SHP77 (cell line): ENCODE measurements at regions not wholly inside any gene's neighbourhood (a gene's known extent, or its start where the extent isn't known, plus 50 kb on each side); places are given as distances from the start of the nearest gene placed in this dataset.

Experiments
- DNase-seq, 2 experiments: peaks; one replicate each; lab custom pipeline; 2025; lab: John Stamatoyannopoulos, UW

GRCh38 chr6:113344969-113345368 is 512.2 kb upstream of the MARCKS start:
- DNase-seq, result no peak

- DNase-seq, result no peak
These were observed 509.7 kb upstream of the MARCKS start for GRCh38 chr6:113347436-113347835.

DNA sequence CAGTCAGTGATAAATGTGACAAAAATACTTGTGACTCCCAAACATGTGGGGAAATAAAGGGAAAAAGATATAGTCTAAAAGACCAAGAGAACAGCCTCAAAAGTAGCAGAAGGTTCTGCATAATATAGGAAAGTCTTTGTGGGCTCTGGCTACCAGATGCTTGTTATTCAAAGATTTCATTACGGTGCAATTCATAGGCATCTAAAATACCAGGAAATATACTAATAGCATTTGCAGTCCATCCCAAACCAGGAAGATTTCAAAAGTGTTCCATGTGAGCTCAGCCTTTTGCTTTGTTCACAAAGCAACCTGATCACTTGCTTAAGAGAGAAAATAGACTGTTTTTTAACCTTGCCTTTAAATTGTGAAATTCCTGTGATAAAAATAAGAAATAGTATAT is 506.7 kb upstream of the MARCKS start:
- DNase-seq, result no peak

GRCh38 chr6:113351173-113351834 is 505.8 kb upstream of the MARCKS start:
- DNase-seq, result no peak

- no peak for DNase-seq
These were observed 504.9 kb upstream of the MARCKS start for GRCh38 chr6:113352029-113352801.

DNA sequence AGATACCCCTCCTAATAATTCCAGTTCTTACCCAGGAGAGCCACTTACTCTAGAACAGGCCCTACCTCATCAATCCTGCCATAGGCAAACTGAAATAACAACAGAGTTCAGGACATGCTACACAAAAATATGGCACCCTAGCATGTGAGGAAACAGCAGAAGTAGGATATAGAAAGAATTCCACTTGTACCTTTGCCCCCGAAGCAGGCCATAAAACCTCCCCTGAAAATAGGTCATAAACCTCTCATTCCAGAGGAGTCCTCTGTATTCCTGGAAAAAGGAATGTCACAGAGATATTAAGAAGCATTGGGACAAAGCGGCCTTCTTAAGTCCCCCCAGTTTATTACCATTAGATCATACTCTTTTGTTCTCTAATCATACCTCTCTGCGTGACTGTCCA is 504.3 kb upstream of the MARCKS start:
- no peak for DNase-seq

DNA sequence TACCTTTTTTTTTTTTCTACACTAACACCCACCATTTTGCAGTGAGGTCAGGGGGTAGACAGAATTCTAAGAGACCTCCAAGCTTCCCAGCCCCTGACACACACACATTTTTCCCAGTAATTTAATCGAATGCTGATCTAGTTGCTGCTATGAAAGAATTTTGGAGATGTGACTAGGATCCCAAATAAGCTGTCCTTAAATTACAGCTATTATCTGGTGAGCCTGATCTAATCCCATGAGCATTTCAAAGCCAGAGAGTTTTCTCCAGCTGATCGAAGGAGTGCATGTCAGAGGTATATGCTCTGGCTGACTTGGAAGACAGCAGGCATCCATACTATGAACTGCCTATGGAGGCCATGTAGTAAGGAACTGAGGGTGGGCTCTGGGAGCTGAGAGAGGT is 503.8 kb upstream of the MARCKS start:
- DNase-seq, result no peak

- no peak for DNase-seq
These were observed 502.8 kb upstream of the MARCKS start for GRCh38 chr6:113354204-113354895.

DNA sequence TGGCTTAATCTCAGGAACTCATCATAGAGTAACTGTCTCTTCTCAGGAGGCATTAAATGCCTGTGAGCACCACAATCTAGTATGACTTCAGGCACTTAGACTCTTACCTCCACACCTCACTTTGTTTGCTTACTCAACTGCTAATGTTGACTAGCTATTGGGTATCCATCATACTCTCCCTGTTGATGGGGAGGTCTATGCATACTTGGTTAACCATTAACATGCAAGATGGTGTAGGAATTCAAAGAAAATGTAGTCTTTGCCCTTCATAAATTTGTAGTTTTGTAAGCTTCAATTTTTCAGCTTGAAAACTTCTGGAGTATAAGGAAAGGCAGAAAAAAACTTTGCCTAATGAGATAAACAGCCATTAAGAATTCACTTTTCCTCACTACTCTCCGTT is 501.0 kb upstream of the MARCKS start:
- DNase-seq, result no peak

GRCh38 chr6:113357041-113357440 is 500.1 kb upstream of the MARCKS start:
- DNase-seq, result no peak

DNA sequence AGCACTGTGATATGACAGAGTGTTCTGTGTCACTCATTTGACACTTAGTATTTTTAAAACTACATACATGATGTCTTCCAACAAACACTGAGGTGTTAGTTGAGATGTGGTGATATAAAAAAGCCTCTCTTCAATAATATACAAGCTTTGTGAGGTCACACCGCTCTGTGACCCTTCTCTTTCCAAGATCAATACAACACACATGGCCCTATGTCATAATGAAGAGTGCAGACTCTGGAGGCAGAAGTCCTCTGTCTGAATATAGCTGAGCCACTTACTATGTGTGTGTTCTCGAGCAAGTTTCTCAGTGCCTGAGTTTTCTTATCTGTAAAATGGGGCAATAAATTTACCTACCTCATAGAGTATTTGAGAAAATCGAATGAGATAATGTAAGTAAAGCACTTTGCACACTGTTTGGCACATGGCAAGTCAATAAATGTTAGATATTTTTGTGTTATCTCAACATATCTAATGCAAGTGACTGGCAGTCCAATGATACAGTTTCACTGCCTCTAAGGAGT is 499.0 kb upstream of the MARCKS start:
- no peak for DNase-seq

- DNase-seq, result peak in 1 of 2 experiments; percentile 29
These were observed 497.7 kb upstream of the MARCKS start for GRCh38 chr6:113359155-113360140.

DNA sequence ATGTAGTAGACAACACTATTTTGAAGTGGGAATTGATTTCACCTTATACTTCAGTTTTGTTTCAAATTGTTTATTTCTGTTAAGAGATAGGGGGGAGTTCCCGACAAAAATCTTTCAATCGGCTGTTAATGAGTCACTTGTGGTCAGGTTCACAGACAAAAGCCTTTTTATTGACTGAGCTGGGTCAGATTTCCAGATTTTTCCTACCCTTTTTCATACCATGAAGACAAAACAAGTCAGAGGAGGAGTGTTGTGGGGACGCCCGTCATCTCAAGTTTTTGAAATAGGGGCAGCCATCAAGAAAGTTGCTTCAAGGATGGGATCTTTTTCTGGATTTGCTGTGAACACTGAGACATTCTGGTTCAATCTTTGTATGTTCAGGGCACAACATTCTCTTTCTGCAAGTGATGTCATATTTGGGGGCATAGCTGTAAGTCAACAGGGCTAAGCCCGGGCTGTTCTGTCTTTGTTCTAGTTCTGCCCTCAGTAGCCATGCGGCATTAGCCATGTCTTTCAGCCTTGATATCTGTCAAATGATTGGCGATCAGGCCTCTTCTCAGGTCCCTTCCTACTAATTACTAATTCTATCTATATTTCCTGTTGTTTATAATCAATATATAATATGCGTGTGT is 496.0 kb upstream of the MARCKS start:
- DNase-seq, result no peak

DNA sequence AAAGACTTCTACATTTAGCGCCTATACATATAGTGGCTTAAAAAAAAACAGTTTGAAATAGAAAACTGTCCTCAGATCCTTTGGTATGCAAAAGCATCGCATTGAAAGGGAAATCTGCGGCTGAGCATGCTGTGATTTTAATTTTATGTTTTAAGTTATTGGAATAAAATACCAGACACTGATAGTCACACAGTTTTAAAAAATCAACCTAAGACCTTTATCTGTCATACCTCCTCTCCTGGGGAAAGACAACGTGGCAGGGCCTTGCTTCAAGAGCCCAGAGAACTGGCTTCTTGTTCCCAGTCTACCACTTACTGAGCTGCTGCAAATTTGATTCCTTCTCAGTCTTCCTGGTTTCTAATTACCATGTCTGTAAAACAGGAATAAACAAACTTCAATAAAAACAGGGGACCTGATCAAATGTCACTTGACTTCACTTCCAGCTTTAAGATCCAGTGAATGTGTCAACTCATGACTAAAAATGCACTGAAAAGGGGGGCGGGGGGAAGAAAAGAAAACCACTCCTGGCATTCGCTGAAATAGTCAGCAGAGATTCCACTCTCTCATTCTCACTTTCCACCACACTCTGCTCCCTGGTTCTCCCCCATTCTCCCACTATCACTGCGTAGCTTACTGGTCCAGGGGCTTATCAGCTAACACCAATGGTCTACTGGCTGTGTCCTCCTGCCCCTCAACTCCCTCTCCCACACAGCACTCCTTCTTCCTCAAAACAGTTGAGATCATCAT is 494.7 kb upstream of the MARCKS start:
- DNase-seq, result no peak

- no peak for DNase-seq
These were observed 493.9 kb upstream of the MARCKS start for GRCh38 chr6:113363048-113363798.

GRCh38 chr6:113363866-113364265 is 493.3 kb upstream of the MARCKS start:
- no peak for DNase-seq

- DNase-seq, result no peak
These were observed 492.4 kb upstream of the MARCKS start for GRCh38 chr6:113364766-113365165.

- DNase-seq, result no peak
These were observed 492.0 kb upstream of the MARCKS start for GRCh38 chr6:113365191-113365590.

DNA sequence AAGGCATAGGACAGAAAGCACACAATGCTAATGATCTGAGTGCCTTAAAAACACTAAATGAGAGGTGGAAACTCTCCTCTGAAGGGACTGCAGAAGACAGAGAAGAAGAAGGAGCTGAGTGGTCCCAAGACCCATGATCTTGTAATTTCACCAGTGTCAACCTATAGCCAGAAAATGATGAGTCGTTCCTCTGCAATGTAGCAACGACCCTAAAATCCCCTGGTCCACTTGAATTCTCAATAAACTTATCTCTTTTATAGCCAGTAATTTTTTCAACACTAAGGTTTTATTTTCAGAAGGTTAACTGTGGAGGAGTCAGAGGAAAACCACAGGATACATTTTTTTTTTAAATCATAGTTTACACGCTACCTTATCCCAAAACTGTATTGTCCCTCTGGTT is 490.6 kb upstream of the MARCKS start:
- no peak for DNase-seq
